ENCODE measurements at regions not wholly inside any gene's neighbourhood (a gene's known extent, or its start where the extent isn't known, plus 50 kb on each side); places are given as distances from the start of the nearest gene placed in this dataset.

- Histone ChIP-seq H3K4me1 (no peaks in the 10 kb centered on the region), H3K9ac (no peak overlapping the region), H3K4me2 (no peak overlapping the region), H3K4me3 (no peak overlapping the region), H3K27me3 (no peaks in the 10 kb centered on the region), H3K36me3 (no peaks in the 10 kb centered on the region), H4K20me1 (no peaks in the 10 kb centered on the region), H3K27ac (no peak overlapping the region), H3K9me3 (no peaks in the 10 kb centered on the region)
- TF ChIP-seq Cebpa-rat (IDR thresholded peaks at IDR 0.05), result no peak
These were observed 1906.0 kb upstream of the PIK3C3 start for GRCh38 chr18:40048886-40049650.

GRCh38 chr18:40048253-40048652, 1906.8 kb upstream of the PIK3C3 start:
- H3K36me3 ChIP-seq, result no peaks in the 10 kb centered on the region
- H3K4me1 ChIP-seq, result no peaks in the 10 kb centered on the region
- H3K27ac ChIP-seq, result no peak overlapping the region
- H3K27me3 ChIP-seq, result no peaks in the 10 kb centered on the region
- no peak for TF ChIP-seq Cebpa-rat (IDR thresholded peaks at IDR 0.05)
- no peaks in the 10 kb centered on the region for H3K9me3 ChIP-seq
- H3K4me3 ChIP-seq, result no peak overlapping the region
- no peaks in the 10 kb centered on the region for H4K20me1 ChIP-seq
- no peak overlapping the region for H3K9ac ChIP-seq
- no peak overlapping the region for H3K4me2 ChIP-seq

GRCh38 chr18:40046596-40046995, 1908.4 kb upstream of the PIK3C3 start:
- no peak overlapping the region for H3K9ac ChIP-seq
- H3K27me3 ChIP-seq, result no peaks in the 10 kb centered on the region
- no peak overlapping the region for H3K4me2 ChIP-seq
- no peaks in the 10 kb centered on the region for H3K36me3 ChIP-seq
- no peak overlapping the region for H3K4me3 ChIP-seq
- H3K9me3 ChIP-seq, result no peaks in the 10 kb centered on the region
- no peak overlapping the region for H3K27ac ChIP-seq
- H3K4me1 ChIP-seq, result no peaks in the 10 kb centered on the region
- no peak for TF ChIP-seq Cebpa-rat (IDR thresholded peaks at IDR 0.05)
- H4K20me1 ChIP-seq, result no peaks in the 10 kb centered on the region

GRCh38 chr18:40041951-40042350, 1913.1 kb upstream of the PIK3C3 start:
- no peak overlapping the region for H3K4me3 ChIP-seq
- no peak for TF ChIP-seq Cebpa-rat (IDR thresholded peaks at IDR 0.05)
- no peak overlapping the region for H3K4me2 ChIP-seq
- H3K36me3 ChIP-seq, result no peaks in the 10 kb centered on the region
- H4K20me1 ChIP-seq, result no peaks in the 10 kb centered on the region
- no peaks in the 10 kb centered on the region for H3K9me3 ChIP-seq
- H3K27ac ChIP-seq, result no peak overlapping the region
- H3K4me1 ChIP-seq, result no peaks in the 10 kb centered on the region
- no peaks in the 10 kb centered on the region for H3K27me3 ChIP-seq
- no peak overlapping the region for H3K9ac ChIP-seq

- no peak overlapping the region for H3K9ac ChIP-seq
- H3K4me2 ChIP-seq, result no peak overlapping the region
- TF ChIP-seq Cebpa-rat (IDR thresholded peaks at IDR 0.05), result no peak
- H4K20me1 ChIP-seq, result no peaks in the 10 kb centered on the region
- H3K36me3 ChIP-seq, result no peaks in the 10 kb centered on the region
- no peaks in the 10 kb centered on the region for H3K4me1 ChIP-seq
- H3K27ac ChIP-seq, result no peak overlapping the region
- H3K27me3 ChIP-seq, result no peaks in the 10 kb centered on the region
- H3K4me3 ChIP-seq, result no peak overlapping the region
- H3K9me3 ChIP-seq, result no peaks in the 10 kb centered on the region
These were observed 1914.5 kb upstream of the PIK3C3 start for GRCh38 chr18:40040574-40040973.

GRCh38 chr18:40037356-40037755, 1917.7 kb upstream of the PIK3C3 start:
- Histone ChIP-seq H3K27ac (no peak overlapping the region), H3K36me3 (no peaks in the 10 kb centered on the region), H3K4me2 (no peak overlapping the region), H4K20me1 (no peaks in the 10 kb centered on the region), H3K27me3 (no peaks in the 10 kb centered on the region), H3K9ac (no peak overlapping the region), H3K9me3 (no peaks in the 10 kb centered on the region), H3K4me3 (no peak overlapping the region), H3K4me1 (no peaks in the 10 kb centered on the region)
- TF ChIP-seq Cebpa-rat (IDR thresholded peaks at IDR 0.05), result no peak

GRCh38 chr18:40036861-40037260, 1918.2 kb upstream of the PIK3C3 start:
- Histone ChIP-seq H3K9me3 (no peaks in the 10 kb centered on the region), H3K9ac (no peak overlapping the region), H3K27me3 (no peaks in the 10 kb centered on the region), H3K4me3 (no peak overlapping the region), H3K4me1 (no peaks in the 10 kb centered on the region), H3K36me3 (no peaks in the 10 kb centered on the region), H4K20me1 (no peaks in the 10 kb centered on the region), H3K4me2 (no peak overlapping the region), H3K27ac (no peak overlapping the region)
- no peak for TF ChIP-seq Cebpa-rat (IDR thresholded peaks at IDR 0.05)

GRCh38 chr18:40035966-40036365, 1919.1 kb upstream of the PIK3C3 start:
- Histone ChIP-seq H3K9me3 (no peaks in the 10 kb centered on the region), H3K4me1 (no peaks in the 10 kb centered on the region), H3K27ac (no peak overlapping the region), H3K9ac (no peak overlapping the region), H3K4me3 (no peak overlapping the region), H3K36me3 (no peaks in the 10 kb centered on the region), H3K4me2 (no peak overlapping the region), H3K27me3 (no peaks in the 10 kb centered on the region), H4K20me1 (no peaks in the 10 kb centered on the region)
- TF ChIP-seq Cebpa-rat (IDR thresholded peaks at IDR 0.05), result no peak

- no peaks in the 10 kb centered on the region for H3K9me3 ChIP-seq
- H3K27ac ChIP-seq, result no peak overlapping the region
- TF ChIP-seq Cebpa-rat (IDR thresholded peaks at IDR 0.05), result no peak
- no peaks in the 10 kb centered on the region for H3K27me3 ChIP-seq
- H3K4me1 ChIP-seq, result no peaks in the 10 kb centered on the region
- no peak overlapping the region for H3K4me3 ChIP-seq
- no peaks in the 10 kb centered on the region for H4K20me1 ChIP-seq
- no peaks in the 10 kb centered on the region for H3K36me3 ChIP-seq
- H3K9ac ChIP-seq, result no peak overlapping the region
- no peak overlapping the region for H3K4me2 ChIP-seq
These were observed 1923.0 kb upstream of the PIK3C3 start for GRCh38 chr18:40032076-40032475.

GRCh38 chr18:40031435-40031834, 1923.6 kb upstream of the PIK3C3 start:
- Histone ChIP-seq H3K4me2 (no peak overlapping the region), H3K27me3 (no peaks in the 10 kb centered on the region), H4K20me1 (no peaks in the 10 kb centered on the region), H3K9me3 (no peaks in the 10 kb centered on the region), H3K27ac (no peak overlapping the region), H3K36me3 (no peaks in the 10 kb centered on the region), H3K4me1 (no peaks in the 10 kb centered on the region), H3K4me3 (no peak overlapping the region), H3K9ac (no peak overlapping the region)
- TF ChIP-seq Cebpa-rat (IDR thresholded peaks at IDR 0.05), result no peak
